Breast epithelium (tissue), 4 donors: ENCODE measurements at regions not wholly inside any gene's neighbourhood (a gene's known extent, or its start where the extent isn't known, plus 50 kb on each side); places are given as distances from the start of the nearest gene placed in this dataset.

Experiments used
- DNase-seq, 2 donors: peaks; one replicate each; pipeline ENCODE4 v3.0.0-alpha.2; 2019; ENCODE audit warnings: low spot score in 2 of 2
- H3K27ac ChIP-seq, 2 donors: fragments of 200-600 bp; sonication (generic) in 1 of 2; one replicate each; pipeline ENCODE4 v1.5.1; 2016 to 2019; ENCODE audit warnings: mild to moderate bottlenecking in 1 of 2
- H3K27me3 ChIP-seq, 2 donors: fragments of 200-600 bp; sonication (generic) in 1 of 2; one replicate each; pipeline versions ENCODE4 v1.5.1 to v1.6.0; 2017 to 2019; ENCODE audit warnings: control low read depth in 1 of 2, mild to moderate bottlenecking in 1 of 2
- H3K36me3 ChIP-seq: fragments of 200-600 bp; one replicate; pipeline ENCODE4 v1.5.1; 2019
- H3K4me1 ChIP-seq, 2 donors: fragments of 200-600 bp; sonication (generic); one replicate each; pipeline ENCODE4 v1.5.1; 2016 to 2019; ENCODE audit warnings: control low read depth in 1 of 2
- H3K4me3 ChIP-seq, 3 donors: fragments of 200-600 bp; sonication (generic); 1 replicate in 2 of 3; 2 replicates in 1 of 3; pipeline ENCODE4 v1.5.1; 2016 to 2019; ENCODE audit warnings: mild to moderate bottlenecking in 3 of 3, moderate library complexity in 2 of 3
- H3K9me3 ChIP-seq, 2 donors: fragments of 200-600 bp; sonication (generic) in 1 of 2; one replicate each; pipeline ENCODE4 v1.5.1; 2016 to 2019; ENCODE audit warnings: control low read depth in 1 of 2
- POLR2A ChIP-seq: fragments of 450-650 bp; IDR thresholded peaks from one replicate; pipeline ENCODE4 v1.6.1; 2016; ENCODE audit warnings: antibody characterized with exemption, mild to moderate bottlenecking, moderate library complexity
- POLR2AphosphoS5 ChIP-seq, 3 donors: sonication (generic); formaldehyde crosslinking; IDR thresholded peaks; one replicate each; pipeline ENCODE4 v1.6.1; 2017; ENCODE audit warnings: antibody characterized with exemption in 3 of 3
- intact Hi-C: fragments of 100-400 bp; cut with DNase I; formaldehyde crosslinking; loops from one replicate; pipeline ENCODE4 v1.15.1; 2023; ENCODE audit warnings: low total_unique reads
- TF ChIP-seq, protein P1 (sequence below), 3 donors: fragments of 450-650 bp; IDR thresholded peaks; one replicate each; pipeline ENCODE4 v1.5.1; 2016 to 2017; ENCODE audit warnings: antibody characterized with exemption in 3 of 3, mild to moderate bottlenecking in 3 of 3, moderate library complexity in 3 of 3

DNA sequence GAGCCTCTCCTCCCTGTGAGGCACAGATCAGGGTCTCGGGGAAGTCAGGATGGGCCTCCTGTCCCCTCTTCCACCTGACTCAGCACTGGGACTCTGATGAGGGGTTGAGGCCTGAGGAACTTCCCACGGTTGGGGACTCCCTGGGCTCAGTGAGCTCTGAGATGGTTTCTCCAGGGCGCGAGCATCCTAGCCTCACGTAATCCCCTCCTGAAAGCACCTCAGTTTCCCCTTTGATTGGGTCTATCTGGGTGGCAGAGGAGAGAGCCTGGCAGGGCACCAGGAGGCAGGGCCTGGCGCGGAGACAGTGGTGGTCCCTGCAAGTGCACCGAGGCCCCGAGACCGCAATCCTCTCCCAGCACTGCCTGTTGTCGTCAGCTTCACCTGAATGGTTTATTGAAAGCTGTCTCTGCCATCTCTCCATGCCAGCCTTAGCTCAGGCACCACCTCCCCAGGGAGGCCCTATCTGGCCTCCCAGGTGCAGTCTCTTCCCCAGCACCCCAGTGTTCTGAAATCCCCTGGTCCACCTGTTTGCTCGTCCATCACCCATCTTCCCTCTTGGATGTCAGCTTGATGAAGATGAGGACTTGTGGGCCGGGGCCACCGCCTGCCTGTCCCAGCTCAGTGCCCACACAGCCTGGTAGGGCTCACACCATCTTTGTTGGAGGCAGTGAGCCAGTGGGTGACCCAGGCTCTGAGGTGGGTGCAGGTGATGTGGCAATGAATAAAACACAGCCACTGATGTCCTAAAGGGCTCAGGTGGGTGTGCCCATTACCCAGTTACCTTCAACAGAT is 52.2 kb upstream of the PCSK6 start:
- Histone ChIP-seq H3K4me1 (peaks cover 0 to 6% of the 10 kb centered on the region in 2 donors), H3K9me3 (no peaks in the 10 kb centered on the region), H3K27ac (no peak overlapping the region), H3K4me3 (no peak overlapping the region), H3K36me3 (no peaks in the 10 kb centered on the region), H3K27me3 (peaks cover 0 to 17% of the 10 kb centered on the region in 2 donors)
- TF ChIP-seq POLR2A (no peak), POLR2AphosphoS5 (IDR thresholded peaks at IDR 0.05) (no peak)
- TF ChIP-seq, protein P1, sequence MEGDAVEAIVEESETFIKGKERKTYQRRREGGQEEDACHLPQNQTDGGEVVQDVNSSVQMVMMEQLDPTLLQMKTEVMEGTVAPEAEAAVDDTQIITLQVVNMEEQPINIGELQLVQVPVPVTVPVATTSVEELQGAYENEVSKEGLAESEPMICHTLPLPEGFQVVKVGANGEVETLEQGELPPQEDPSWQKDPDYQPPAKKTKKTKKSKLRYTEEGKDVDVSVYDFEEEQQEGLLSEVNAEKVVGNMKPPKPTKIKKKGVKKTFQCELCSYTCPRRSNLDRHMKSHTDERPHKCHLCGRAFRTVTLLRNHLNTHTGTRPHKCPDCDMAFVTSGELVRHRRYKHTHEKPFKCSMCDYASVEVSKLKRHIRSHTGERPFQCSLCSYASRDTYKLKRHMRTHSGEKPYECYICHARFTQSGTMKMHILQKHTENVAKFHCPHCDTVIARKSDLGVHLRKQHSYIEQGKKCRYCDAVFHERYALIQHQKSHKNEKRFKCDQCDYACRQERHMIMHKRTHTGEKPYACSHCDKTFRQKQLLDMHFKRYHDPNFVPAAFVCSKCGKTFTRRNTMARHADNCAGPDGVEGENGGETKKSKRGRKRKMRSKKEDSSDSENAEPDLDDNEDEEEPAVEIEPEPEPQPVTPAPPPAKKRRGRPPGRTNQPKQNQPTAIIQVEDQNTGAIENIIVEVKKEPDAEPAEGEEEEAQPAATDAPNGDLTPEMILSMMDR (IDR thresholded peaks at IDR 0.05): no peak
- no peak for DNase-seq
- intact Hi-C loops: no loop called here

DNA sequence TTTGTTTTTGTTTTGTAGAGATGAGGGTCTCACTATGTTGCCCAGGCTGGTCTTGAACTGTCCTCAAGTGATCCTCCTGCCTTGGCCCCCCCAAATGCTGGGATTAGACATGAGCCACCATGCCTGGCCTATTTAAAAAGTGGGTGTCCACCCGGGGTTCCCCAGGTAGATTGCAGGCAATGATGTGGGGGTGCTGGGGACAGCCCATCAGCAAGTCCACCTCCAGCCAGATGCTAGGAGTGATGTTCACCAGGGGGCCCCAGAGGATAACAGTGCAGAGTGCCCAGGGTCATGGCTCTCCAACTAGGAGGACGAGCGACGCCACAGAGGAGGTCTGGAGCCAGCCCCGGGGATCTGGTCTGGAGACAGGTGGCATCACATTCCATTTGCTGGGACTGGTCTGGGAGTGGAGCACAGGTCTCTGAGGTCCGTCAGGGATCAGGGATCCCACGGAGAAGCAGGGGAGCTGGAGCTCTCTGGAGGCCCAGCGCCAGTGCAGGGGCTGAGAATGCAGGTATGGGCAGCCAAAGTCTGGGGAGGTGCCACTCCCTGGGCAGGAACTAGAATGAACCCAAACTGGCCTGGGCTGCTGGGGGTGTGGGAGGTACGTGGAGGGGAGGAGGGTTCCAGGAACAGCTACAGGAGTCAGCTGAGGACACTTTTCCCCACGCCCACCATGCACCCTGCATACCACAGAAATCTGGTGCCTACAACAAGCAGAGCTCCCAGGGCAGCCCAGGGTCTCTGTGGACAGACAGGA is 51.2 kb upstream of the PCSK6 start:
- DNase-seq: no peak
- Histone ChIP-seq H3K9me3 (no peaks in the 10 kb centered on the region), H3K4me1 (peaks cover 0 to 6% of the 10 kb centered on the region in 2 donors), H3K27ac (no peak overlapping the region), H3K4me3 (no peak overlapping the region), H3K36me3 (no peaks in the 10 kb centered on the region), H3K27me3 (peaks cover 0 to 17% of the 10 kb centered on the region in 2 donors)
- TF ChIP-seq, protein P1 (IDR thresholded peaks at IDR 0.05): no peak
- intact Hi-C loops: no loop called here

DNA sequence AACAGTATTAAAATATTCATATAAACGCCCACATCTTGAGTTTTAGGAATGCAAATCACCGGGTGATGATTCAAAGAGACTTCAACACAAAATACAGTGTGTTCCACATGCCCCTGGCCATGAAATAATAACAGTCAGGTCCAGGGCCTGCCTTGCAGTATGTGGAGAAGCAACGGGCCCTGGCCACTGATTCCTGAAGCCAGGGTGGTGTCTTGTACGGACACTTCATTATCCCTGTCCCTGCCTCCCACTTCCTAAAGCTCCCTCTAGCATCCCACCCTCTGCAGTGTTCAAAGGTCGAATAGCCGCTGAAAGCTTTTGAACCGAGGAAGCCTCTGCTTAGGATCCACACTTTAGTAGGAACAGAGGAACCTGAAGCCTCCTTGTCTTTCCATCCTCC is 50.4 kb upstream of the PCSK6 start:
- Histone ChIP-seq H3K4me1 (peaks cover 0 to 4% of the 10 kb centered on the region in 2 donors), H3K4me3 (no peak overlapping the region), H3K36me3 (no peaks in the 10 kb centered on the region), H3K27ac (no peak overlapping the region), H3K9me3 (no peaks in the 10 kb centered on the region), H3K27me3 (peaks cover 0 to 14% of the 10 kb centered on the region in 2 donors)
- TF ChIP-seq POLR2A (no peak), POLR2AphosphoS5 (IDR thresholded peaks at IDR 0.05) (no peak)
- TF ChIP-seq, protein P1 (IDR thresholded peaks at IDR 0.05): no peak
- no peak for DNase-seq
- intact Hi-C loops: no loop called here

GRCh38 chr15:101539492-101539891 is 50.0 kb upstream of the PCSK6 start:
- Histone ChIP-seq H3K27ac (no peak overlapping the region), H3K9me3 (no peaks in the 10 kb centered on the region), H3K27me3 (peaks cover 0 to 14% of the 10 kb centered on the region in 2 donors), H3K36me3 (no peaks in the 10 kb centered on the region), H3K4me3 (no peak overlapping the region), H3K4me1 (no peaks in the 10 kb centered on the region)
- TF ChIP-seq POLR2A (no peak), POLR2AphosphoS5 (IDR thresholded peaks at IDR 0.05) (no peak)
- TF ChIP-seq, protein P1 (IDR thresholded peaks at IDR 0.05): no peak
- intact Hi-C loops: no loop called here
- no peak for DNase-seq
